Mucosa of stomach (tissue), 1 donor: ENCODE measurements at regions not wholly inside any gene's neighbourhood (a gene's known extent, or its start where the extent isn't known, plus 50 kb on each side); places are given as distances from the start of the nearest gene placed in this dataset.

ENCODE experiments used
- H3K27me3 ChIP-seq: one replicate; pipeline ENCODE4 v1.7.0; 2013; ENCODE audit warnings: mild to moderate bottlenecking, low read length; ENCODE audit not compliant: control insufficient read depth, insufficient read depth
- H3K36me3 ChIP-seq: one replicate; pipeline ENCODE4 v1.7.0; 2013; ENCODE audit warnings: low read length; ENCODE audit not compliant: control insufficient read depth, insufficient read depth
- H3K4me1 ChIP-seq: one replicate; pipeline ENCODE4 v1.7.0; 2013; ENCODE audit warnings: mild to moderate bottlenecking, low read length; ENCODE audit not compliant: control insufficient read depth, insufficient read depth
- H3K4me3 ChIP-seq: one replicate; pipeline ENCODE4 v1.7.0; 2013; ENCODE audit warnings: low read length
- H3K9ac ChIP-seq: one replicate; pipeline ENCODE4 v1.7.0; 2013; ENCODE audit warnings: mild to moderate bottlenecking, low read length, moderate library complexity
- H3K9me3 ChIP-seq: one replicate; pipeline ENCODE4 v1.7.0; 2013; ENCODE audit warnings: mild to moderate bottlenecking, low read length, moderate library complexity; ENCODE audit not compliant: control insufficient read depth
- donor health status: Pancreatic carcinoma.

GRCh38 chr1:181159451-181160140 lies 71.1 kb downstream of the IER5 start:
- Histone ChIP-seq H3K27me3 (no peaks in the 10 kb centered on the region), H3K36me3 (no peaks in the 10 kb centered on the region), H3K4me1 (peaks cover 20% of the 10 kb centered on the region), H3K9me3 (no peaks in the 10 kb centered on the region), H3K4me3 (no peak overlapping the region), H3K9ac (no peak overlapping the region)

- Histone ChIP-seq H3K36me3 (no peaks in the 10 kb centered on the region), H3K9ac (no peak overlapping the region), H3K4me1 (peaks cover 20% of the 10 kb centered on the region), H3K4me3 (no peak overlapping the region), H3K9me3 (no peaks in the 10 kb centered on the region), H3K27me3 (no peaks in the 10 kb centered on the region)
Measured at GRCh38 chr1:181160322-181160721, 71.8 kb downstream of the IER5 start.

GRCh38 chr1:181160998-181161870 lies 72.7 kb downstream of the IER5 start:
- no peaks in the 10 kb centered on the region for H3K36me3 ChIP-seq
- peaks cover 22% of the 10 kb centered on the region for H3K4me1 ChIP-seq
- H3K9me3 ChIP-seq: no peaks in the 10 kb centered on the region
- no peak overlapping the region for H3K4me3 ChIP-seq
- H3K9ac ChIP-seq: no peak overlapping the region
- H3K27me3 ChIP-seq: no peaks in the 10 kb centered on the region

GRCh38 chr1:181163662-181164061 lies 75.2 kb downstream of the IER5 start:
- no peak overlapping the region for H3K9ac ChIP-seq
- H3K4me1 ChIP-seq: peaks cover 25% of the 10 kb centered on the region
- H3K36me3 ChIP-seq: no peaks in the 10 kb centered on the region
- no peaks in the 10 kb centered on the region for H3K27me3 ChIP-seq
- H3K4me3 ChIP-seq: no peak overlapping the region
- H3K9me3 ChIP-seq: no peaks in the 10 kb centered on the region

GRCh38 chr1:181166377-181167196 lies 78.1 kb downstream of the IER5 start:
- no peaks in the 10 kb centered on the region for H3K27me3 ChIP-seq
- H3K4me1 ChIP-seq: peaks cover 5% of the 10 kb centered on the region
- no peaks in the 10 kb centered on the region for H3K9me3 ChIP-seq
- H3K9ac ChIP-seq: peak overlapping the region; percentile 31
- no peaks in the 10 kb centered on the region for H3K36me3 ChIP-seq
- H3K4me3 ChIP-seq: no peak overlapping the region

- Histone ChIP-seq H3K4me1 (peaks cover 5% of the 10 kb centered on the region), H3K9me3 (no peaks in the 10 kb centered on the region), H3K9ac (no peak overlapping the region), H3K36me3 (no peaks in the 10 kb centered on the region), H3K4me3 (no peak overlapping the region), H3K27me3 (no peaks in the 10 kb centered on the region)
Measured at GRCh38 chr1:181169281-181169865, 80.9 kb downstream of the IER5 start.

GRCh38 chr1:181170194-181170593 lies 81.7 kb downstream of the IER5 start:
- Histone ChIP-seq H3K4me1 (peaks cover 5% of the 10 kb centered on the region), H3K9me3 (no peaks in the 10 kb centered on the region), H3K9ac (no peak overlapping the region), H3K27me3 (no peaks in the 10 kb centered on the region), H3K4me3 (no peak overlapping the region), H3K36me3 (no peaks in the 10 kb centered on the region)

GRCh38 chr1:181172082-181172481 lies 83.6 kb downstream of the IER5 start:
- Histone ChIP-seq H3K4me3 (no peak overlapping the region), H3K27me3 (no peaks in the 10 kb centered on the region), H3K4me1 (no peaks in the 10 kb centered on the region)

GRCh38 chr1:181173761-181174447 lies 85.4 kb downstream of the IER5 start:
- Histone ChIP-seq H3K36me3 (no peaks in the 10 kb centered on the region), H3K4me3 (no peak overlapping the region), H3K9me3 (no peaks in the 10 kb centered on the region), H3K9ac (no peak overlapping the region), H3K27me3 (no peaks in the 10 kb centered on the region), H3K4me1 (no peaks in the 10 kb centered on the region)

More at GRCh38 chr1:181172082-181172481, 83.6 kb downstream of the IER5 start:
- Histone ChIP-seq H3K36me3 (no peaks in the 10 kb centered on the region), H3K9me3 (no peaks in the 10 kb centered on the region), H3K9ac (no peak overlapping the region)

GRCh38 chr1:181174861-181175260 lies 86.4 kb downstream of the IER5 start:
- H3K9ac ChIP-seq: no peak overlapping the region
- no peaks in the 10 kb centered on the region for H3K36me3 ChIP-seq
- no peak overlapping the region for H3K4me3 ChIP-seq
- H3K27me3 ChIP-seq: no peaks in the 10 kb centered on the region
- no peaks in the 10 kb centered on the region for H3K9me3 ChIP-seq
- no peaks in the 10 kb centered on the region for H3K4me1 ChIP-seq

GRCh38 chr1:181175356-181175910 lies 86.9 kb downstream of the IER5 start:
- Histone ChIP-seq H3K4me3 (no peak overlapping the region), H3K27me3 (no peaks in the 10 kb centered on the region), H3K9me3 (no peaks in the 10 kb centered on the region), H3K9ac (no peak overlapping the region), H3K4me1 (no peaks in the 10 kb centered on the region), H3K36me3 (no peaks in the 10 kb centered on the region)
